Smooth muscle cell (in vitro differentiated cells): ENCODE measurements at regions not wholly inside any gene's neighbourhood (a gene's known extent, or its start where the extent isn't known, plus 50 kb on each side); places are given as distances from the start of the nearest gene placed in this dataset.

Experiments used
- DNase-seq: peaks from one replicate; lab custom pipeline; 2025; ENCODE audit not compliant: unreplicated experiment; lab: John Stamatoyannopoulos, UW
- H2AFZ ChIP-seq: fragments of 200-600 bp; sonication (generic); 2 replicates; pipeline ENCODE4 v1.6.0; 2016; ENCODE audit warnings: antibody characterized with exemption, low read depth, mild to moderate bottlenecking
- H3F3A ChIP-seq: fragments of 200-600 bp; sonication (generic); 2 replicates; pipeline ENCODE4 v1.6.0; 2017; ENCODE audit warnings: antibody characterized with exemption, low read depth
- H3K27ac ChIP-seq: fragments of 200-600 bp; sonication (generic); 2 replicates; pipeline ENCODE4 v1.5.1; 2016; ENCODE audit warnings: low read depth, mild to moderate bottlenecking
- H3K27me3 ChIP-seq: fragments of 200-600 bp; sonication (generic); 2 replicates; pipeline ENCODE4 v1.6.1; 2016; ENCODE audit warnings: low read depth, mild to moderate bottlenecking
- H3K36me3 ChIP-seq: fragments of 200-600 bp; sonication (generic); 2 replicates; pipeline ENCODE4 v1.5.1; 2016; ENCODE audit warnings: low read depth
- H3K4me1 ChIP-seq: fragments of 200-600 bp; sonication (generic); 2 replicates; pipeline ENCODE4 v1.5.1; 2016; ENCODE audit warnings: low read depth
- H3K4me2 ChIP-seq: fragments of 200-600 bp; sonication (generic); 2 replicates; pipeline ENCODE4 v1.6.0; 2016; ENCODE audit warnings: mild to moderate bottlenecking
- H3K4me3 ChIP-seq: fragments of 200-600 bp; sonication (generic); 2 replicates; pipeline ENCODE4 v1.5.1; 2016; ENCODE audit warnings: mild to moderate bottlenecking
- H3K79me2 ChIP-seq: fragments of 200-600 bp; sonication (generic); 2 replicates; pipeline ENCODE4 v1.6.0; 2016; ENCODE audit warnings: low read depth, mild to moderate bottlenecking
- H3K9ac ChIP-seq: fragments of 200-600 bp; sonication (generic); 2 replicates; pipeline ENCODE4 v1.6.0; 2016; ENCODE audit warnings: low read depth
- H3K9me3 ChIP-seq: fragments of 200-600 bp; sonication (generic); replicated peaks from 2 replicates; pipeline ENCODE4 v1.5.1; 2016; ENCODE audit warnings: low read depth
- H4K20me1 ChIP-seq: fragments of 200-600 bp; sonication (generic); 2 replicates; pipeline ENCODE4 v1.6.0; 2016; ENCODE audit warnings: low read depth
- CTCF ChIP-seq: fragments of 200-600 bp; sonication (generic); IDR thresholded peaks from 2 replicates; pipeline ENCODE4 v1.5.1; 2017; ENCODE audit warnings: borderline replicate concordance, mild to moderate bottlenecking, antibody characterized with exemption; ENCODE audit not compliant: insufficient read depth, poor library complexity, severe bottlenecking
- WGBS: methylation state at CpG from one replicate; pipeline ENCODE4 v1.1.7; 2016; ENCODE audit warnings: low lambda C conversion rate; 5-methylcytosine and 5-hydroxymethylcytosine counted together

- DNase-seq: no peak
- H3K4me2 ChIP-seq: no peak overlapping the region
- WGBS: 76% methylated on average over 17 of the region's 17 CpGs
- H3K9ac ChIP-seq: no peak overlapping the region
- H3K4me3 ChIP-seq: no peak overlapping the region
- H2AFZ ChIP-seq: no peak overlapping the region
- H3K79me2 ChIP-seq: no peaks in the 10 kb centered on the region
- no peaks in the 10 kb centered on the region for H3K36me3 ChIP-seq
- H4K20me1 ChIP-seq: no peaks in the 10 kb centered on the region
- H3K9me3 ChIP-seq: no peaks in the 10 kb centered on the region
- H3K4me1 ChIP-seq: peaks cover 17% of the 10 kb centered on the region
- H3K27me3 ChIP-seq: no peaks in the 10 kb centered on the region
- no peak for TF ChIP-seq CTCF
- no peak overlapping the region for H3K27ac ChIP-seq
- H3F3A ChIP-seq: peaks cover 9% of the 10 kb centered on the region
Observed at GRCh38 chr13:24042710-24043440, 117.6 kb upstream of the SPATA13 start.

- no peaks in the 10 kb centered on the region for H4K20me1 ChIP-seq
- 74% methylated on average over 9 of the region's 9 CpGs for WGBS
- H3K4me1 ChIP-seq: peaks cover 11% of the 10 kb centered on the region
- peaks cover 1% of the 10 kb centered on the region for H3F3A ChIP-seq
- no peaks in the 10 kb centered on the region for H3K27me3 ChIP-seq
- no peak overlapping the region for H3K27ac ChIP-seq
- no peak overlapping the region for H3K9ac ChIP-seq
- H2AFZ ChIP-seq: no peak overlapping the region
- no peak for TF ChIP-seq CTCF
- no peaks in the 10 kb centered on the region for H3K79me2 ChIP-seq
- no peak overlapping the region for H3K4me2 ChIP-seq
- no peak overlapping the region for H3K4me3 ChIP-seq
- no peak for DNase-seq
- H3K9me3 ChIP-seq: no peaks in the 10 kb centered on the region
- no peaks in the 10 kb centered on the region for H3K36me3 ChIP-seq
Observed at GRCh38 chr13:24043590-24044350, 116.8 kb upstream of the SPATA13 start.

GRCh38 chr13:24045597-24045996, 114.9 kb upstream of the SPATA13 start:
- Histone ChIP-seq H3K9ac (no peak overlapping the region), H3K4me1 (peaks cover 8% of the 10 kb centered on the region), H3K36me3 (no peaks in the 10 kb centered on the region), H3K9me3 (no peaks in the 10 kb centered on the region), H4K20me1 (no peaks in the 10 kb centered on the region), H3K4me3 (no peak overlapping the region), H3F3A (no peaks in the 10 kb centered on the region), H3K27ac (no peak overlapping the region), H3K79me2 (no peaks in the 10 kb centered on the region), H3K4me2 (no peak overlapping the region), H2AFZ (no peak overlapping the region), H3K27me3 (no peaks in the 10 kb centered on the region)
- TF ChIP-seq CTCF: no peak
- WGBS: 96% methylated on average over 4 of the region's 4 CpGs
- DNase-seq: no peak
